GM20000 (cell line): ENCODE measurements at regions not wholly inside any gene's neighbourhood (a gene's known extent, or its start where the extent isn't known, plus 50 kb on each side); places are given as distances from the start of the nearest gene placed in this dataset.

Source experiments
- DNase-seq: peaks from one replicate; pipeline ENCODE4 v3.0.0; 2012; ENCODE audit warnings: low spot score
- TF ChIP-seq, protein P1 (sequence below): IDR thresholded peaks from 2 replicates; pipeline ENCODE4 v1.5.1; 2012; ENCODE audit warnings: mild to moderate bottlenecking, control low read depth; ENCODE audit errors: extremely low read depth, missing control alignments

DNA sequence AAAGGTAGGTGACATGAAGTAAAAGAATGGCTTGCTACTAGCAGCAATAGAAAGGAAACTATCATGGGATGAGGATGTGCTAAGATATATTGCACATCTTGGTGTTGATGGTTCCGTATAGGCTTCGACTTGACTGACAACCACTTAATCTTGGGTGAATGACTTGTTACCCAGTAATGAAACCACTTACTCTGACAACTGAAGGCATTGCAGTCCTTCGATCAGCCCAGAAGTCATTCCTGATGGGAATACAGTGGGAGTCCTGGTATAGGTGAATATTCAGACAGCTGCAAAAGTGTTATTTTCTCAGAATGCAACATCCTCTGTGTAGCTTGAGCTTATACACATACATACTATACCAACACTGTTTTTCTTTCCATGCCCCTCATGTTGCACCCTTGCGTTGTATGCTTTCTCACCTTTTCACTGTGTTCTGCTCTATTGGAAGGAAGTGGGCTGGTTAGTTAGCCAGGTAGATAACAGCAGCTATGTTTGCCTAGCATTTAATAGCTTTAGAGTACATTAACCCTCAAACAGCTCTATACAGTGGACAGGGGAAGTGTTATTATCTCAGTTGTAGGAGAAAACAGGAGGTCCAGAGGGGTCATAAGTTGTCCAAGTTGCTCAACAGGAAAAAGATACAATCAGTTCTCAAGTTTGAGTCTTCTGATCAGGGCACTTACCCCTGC is 376.5 kb downstream of the MFSD1 start:
- DNase-seq: no peak
- TF ChIP-seq, protein P1, sequence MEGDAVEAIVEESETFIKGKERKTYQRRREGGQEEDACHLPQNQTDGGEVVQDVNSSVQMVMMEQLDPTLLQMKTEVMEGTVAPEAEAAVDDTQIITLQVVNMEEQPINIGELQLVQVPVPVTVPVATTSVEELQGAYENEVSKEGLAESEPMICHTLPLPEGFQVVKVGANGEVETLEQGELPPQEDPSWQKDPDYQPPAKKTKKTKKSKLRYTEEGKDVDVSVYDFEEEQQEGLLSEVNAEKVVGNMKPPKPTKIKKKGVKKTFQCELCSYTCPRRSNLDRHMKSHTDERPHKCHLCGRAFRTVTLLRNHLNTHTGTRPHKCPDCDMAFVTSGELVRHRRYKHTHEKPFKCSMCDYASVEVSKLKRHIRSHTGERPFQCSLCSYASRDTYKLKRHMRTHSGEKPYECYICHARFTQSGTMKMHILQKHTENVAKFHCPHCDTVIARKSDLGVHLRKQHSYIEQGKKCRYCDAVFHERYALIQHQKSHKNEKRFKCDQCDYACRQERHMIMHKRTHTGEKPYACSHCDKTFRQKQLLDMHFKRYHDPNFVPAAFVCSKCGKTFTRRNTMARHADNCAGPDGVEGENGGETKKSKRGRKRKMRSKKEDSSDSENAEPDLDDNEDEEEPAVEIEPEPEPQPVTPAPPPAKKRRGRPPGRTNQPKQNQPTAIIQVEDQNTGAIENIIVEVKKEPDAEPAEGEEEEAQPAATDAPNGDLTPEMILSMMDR: no peak

DNA sequence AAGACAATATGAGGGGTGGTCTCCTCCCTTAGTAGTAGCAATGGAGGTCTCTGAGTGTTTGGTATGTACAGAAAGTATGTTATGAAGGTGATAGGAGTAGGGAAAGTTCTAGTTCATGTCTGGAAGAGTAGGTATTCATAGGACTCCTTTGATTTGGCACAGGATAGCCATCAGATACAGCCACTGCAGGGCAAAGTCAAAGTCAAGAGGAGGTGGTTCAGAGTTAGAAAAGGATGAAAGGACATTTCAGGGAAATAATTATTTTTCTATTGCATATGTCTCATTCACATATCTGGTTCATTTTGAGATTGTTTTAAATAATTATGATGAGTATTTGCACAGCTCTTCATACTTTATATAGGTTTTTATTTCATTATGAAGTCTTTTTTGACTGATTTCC is 381.1 kb downstream of the MFSD1 start:
- no peak for DNase-seq
- TF ChIP-seq, protein P1: no peak

DNA sequence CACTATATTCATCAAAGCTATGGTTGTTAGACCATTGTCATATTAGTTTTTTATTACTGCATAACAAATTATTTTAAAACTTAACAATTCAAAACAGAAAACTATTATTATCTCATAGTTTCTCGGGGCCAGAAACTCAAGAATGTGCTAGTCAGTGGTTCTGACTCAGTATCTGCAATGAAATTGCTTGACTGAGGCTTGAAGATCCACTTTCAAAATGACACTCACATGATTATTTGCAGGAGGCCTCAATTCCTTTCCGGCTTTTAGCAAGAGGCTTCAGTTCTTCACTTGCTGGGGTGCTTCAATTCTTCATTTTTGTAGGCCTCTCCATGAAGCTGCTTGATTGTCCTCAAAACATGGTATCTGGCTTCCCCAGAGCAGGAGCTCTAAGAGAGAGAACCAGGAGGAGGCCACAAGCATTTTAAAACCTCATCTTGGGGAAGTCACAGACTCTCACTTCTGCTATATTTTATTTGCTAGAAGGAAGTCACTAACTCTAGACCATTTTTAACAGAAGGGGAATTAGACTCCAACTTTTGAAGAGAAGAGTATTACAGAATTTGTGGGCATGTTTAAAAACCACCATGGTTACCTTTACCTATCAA is 383.7 kb downstream of the MFSD1 start:
- peak; percentile 19 for DNase-seq
- TF ChIP-seq, protein P1: no peak

DNA sequence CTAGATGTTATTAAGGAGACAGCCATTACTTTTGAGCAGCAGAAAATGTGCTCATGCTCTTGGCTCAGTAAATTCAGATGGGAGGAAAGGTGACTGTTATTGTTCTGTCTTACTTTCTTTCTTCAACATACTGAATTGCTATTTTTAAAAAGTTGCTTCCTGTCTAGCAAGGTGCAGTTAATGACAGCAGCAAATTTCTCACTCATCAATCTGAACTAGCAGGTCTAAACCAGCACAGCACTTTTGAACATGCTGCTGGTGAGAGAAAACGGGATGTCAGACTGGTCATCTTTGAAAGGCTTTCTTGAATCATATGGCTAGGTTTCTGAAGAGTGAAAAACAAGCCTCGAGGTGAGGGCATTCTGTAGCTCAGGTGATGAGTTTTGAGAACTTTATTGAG is 384.7 kb downstream of the MFSD1 start:
- DNase-seq: peak; percentile 14
- TF ChIP-seq, protein P1: no peak

DNA sequence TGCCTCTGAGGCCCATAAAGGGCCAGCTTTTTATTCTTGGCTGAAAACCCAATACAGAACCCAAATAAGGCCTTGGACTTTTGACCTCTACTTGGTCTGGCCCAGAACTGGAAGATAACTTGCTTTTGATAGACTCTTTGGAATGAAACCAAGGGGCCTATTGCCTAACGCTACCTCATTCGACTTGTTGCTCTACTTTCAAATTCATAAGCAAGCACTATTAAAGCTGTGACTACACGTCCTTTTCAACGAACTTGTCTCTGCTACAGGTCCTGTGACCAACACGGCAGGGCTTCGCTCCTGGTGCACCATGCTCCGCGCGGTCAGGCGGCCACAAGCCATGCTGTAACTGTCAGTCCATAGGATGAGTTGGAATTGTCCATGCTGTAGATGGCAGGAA is 385.4 kb downstream of the MFSD1 start:
- TF ChIP-seq, protein P1: no peak
- no peak for DNase-seq

DNA sequence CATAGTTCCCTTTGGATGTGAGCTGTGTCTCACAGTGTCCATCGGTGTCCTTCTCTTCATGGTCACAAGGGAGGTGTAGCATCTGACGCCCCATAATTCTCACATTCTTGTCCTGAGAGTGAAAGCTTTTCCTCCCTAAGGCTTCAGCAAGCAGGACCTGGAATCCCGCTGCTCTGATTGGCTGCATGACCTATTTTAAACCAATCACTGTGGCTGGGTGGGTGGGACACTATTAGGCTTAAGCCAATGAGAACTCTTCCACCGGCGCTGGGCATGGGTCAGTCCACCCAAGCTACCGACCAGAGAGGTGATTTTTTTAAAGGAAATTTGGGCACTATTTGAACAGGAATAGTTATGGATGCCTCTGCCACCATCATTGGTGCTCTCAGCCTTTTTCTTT is 385.9 kb downstream of the MFSD1 start:
- DNase-seq: no peak

More for the DNA sequence above, 385.9 kb downstream of the MFSD1 start:
- TF ChIP-seq, protein P1: no peak
